ENCODE measurements at regions not wholly inside any gene's neighbourhood (a gene's known extent, or its start where the extent isn't known, plus 50 kb on each side); places are given as distances from the start of the nearest gene placed in this dataset.
A peak's percentile ranks its signal among the peaks of the same experiment; 100 is the strongest.

GRCh38 chr4:125991398-125991797 is 676.6 kb downstream of the FAT4 start:
- H3K4me3 ChIP-seq (ENCODE audit: low read depth, low read length), result no peak overlapping the region
- DNase-seq (ENCODE audit: low read depth), result no peak
- TF ChIP-seq CTCF (IDR thresholded peaks at IDR 0.05; ENCODE audit: insufficient read depth, low read depth, low read length), result no peak

GRCh38 chr4:125992891-125993290 is 678.1 kb downstream of the FAT4 start:
- H3K4me3 ChIP-seq (ENCODE audit: low read depth, low read length), result no peak overlapping the region
- no peak for TF ChIP-seq CTCF (IDR thresholded peaks at IDR 0.05; ENCODE audit: insufficient read depth, low read depth, low read length)
- no peak for DNase-seq (ENCODE audit: low read depth)

DNA sequence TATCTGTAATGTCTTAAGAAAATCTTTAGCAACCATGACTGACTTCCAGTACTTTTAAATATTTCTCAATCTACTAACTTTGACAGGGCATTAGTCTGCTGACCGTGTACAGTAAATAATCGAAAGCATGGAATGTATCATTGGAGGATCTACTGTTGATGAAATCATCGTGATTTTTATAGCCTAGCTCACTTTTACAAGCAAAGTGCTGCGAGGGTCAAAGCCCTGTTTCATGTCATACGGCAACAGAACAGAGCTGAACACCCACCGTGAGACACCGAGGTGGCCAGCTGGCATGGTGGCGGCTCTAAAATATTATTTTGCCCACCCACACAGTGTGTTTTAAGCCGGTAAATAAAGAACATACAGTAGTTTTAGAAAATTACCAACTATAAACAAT is 679.3 kb downstream of the FAT4 start:
- TF ChIP-seq CTCF (IDR thresholded peaks at IDR 0.05; ENCODE audit: insufficient read depth, low read depth, low read length), result no peak
- DNase-seq (ENCODE audit: low read depth), result peak; percentile 62
- H3K4me3 ChIP-seq (ENCODE audit: low read depth, low read length), result no peak overlapping the region

GRCh38 chr4:125994430-125994829 is 679.7 kb downstream of the FAT4 start:
- no peak overlapping the region for H3K4me3 ChIP-seq (ENCODE audit: low read depth, low read length)
- TF ChIP-seq CTCF (IDR thresholded peaks at IDR 0.05; ENCODE audit: insufficient read depth, low read depth, low read length), result no peak
- no peak for DNase-seq (ENCODE audit: low read depth)

- TF ChIP-seq CTCF (IDR thresholded peaks at IDR 0.05; ENCODE audit: insufficient read depth, low read depth, low read length), result no peak
- H3K4me3 ChIP-seq (ENCODE audit: low read depth, low read length), result no peak overlapping the region
- peak; percentile 8 for DNase-seq (ENCODE audit: low read depth)
These were observed 690.2 kb downstream of the FAT4 start for GRCh38 chr4:126004941-126005340.

DNA sequence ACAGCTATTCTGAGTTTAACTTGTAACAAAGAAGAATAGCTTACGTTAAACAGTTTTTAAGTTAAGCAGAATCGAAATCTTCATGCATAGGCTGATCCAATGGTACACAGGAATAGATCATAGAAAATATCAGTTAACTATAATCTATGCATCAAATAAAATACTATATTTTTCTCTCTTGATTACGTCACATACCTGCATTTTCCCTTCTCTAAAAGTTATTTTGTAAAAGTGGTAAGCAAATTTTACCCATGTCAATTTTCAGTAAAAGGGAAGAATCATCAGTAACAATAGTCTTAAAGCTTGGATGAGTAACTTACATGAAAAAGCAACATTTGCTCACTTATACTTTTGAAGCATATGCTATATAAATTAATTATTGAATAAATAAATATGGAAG is 692.4 kb downstream of the FAT4 start:
- H3K4me3 ChIP-seq (ENCODE audit: low read depth, low read length), result no peak overlapping the region
- no peak for TF ChIP-seq CTCF (IDR thresholded peaks at IDR 0.05; ENCODE audit: insufficient read depth, low read depth, low read length)
- no peak for DNase-seq (ENCODE audit: low read depth)

DNA sequence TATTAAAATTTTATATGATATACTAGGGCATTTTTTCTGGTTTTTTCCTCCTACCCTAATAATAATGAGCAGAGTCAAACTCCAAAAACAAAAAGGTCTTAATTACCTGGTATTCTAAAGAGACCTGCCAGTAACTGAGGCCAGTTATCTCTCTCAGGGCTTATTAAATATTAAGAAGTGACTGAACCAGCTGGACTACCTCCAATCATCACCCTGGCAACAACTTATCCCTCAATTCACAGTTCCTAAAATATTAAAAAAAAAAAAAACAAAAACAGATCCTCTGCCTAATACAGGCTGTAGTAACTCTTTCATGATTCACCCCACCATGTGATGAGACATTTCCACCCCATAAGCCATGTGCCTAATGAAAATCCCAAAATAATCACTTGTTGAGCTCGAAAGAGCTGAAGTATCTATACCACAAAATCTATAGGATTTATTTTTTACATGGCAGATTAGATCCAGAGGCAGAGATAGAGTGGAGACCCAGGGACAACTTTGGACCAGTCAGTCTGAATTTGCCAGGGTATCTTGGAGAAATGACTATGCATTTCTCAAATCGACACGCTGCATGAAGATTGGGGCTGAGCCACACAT is 698.0 kb downstream of the FAT4 start:
- no peak for TF ChIP-seq CTCF (IDR thresholded peaks at IDR 0.05; ENCODE audit: insufficient read depth, low read depth, low read length)
- H3K4me3 ChIP-seq (ENCODE audit: low read depth, low read length), result no peak overlapping the region
- DNase-seq (ENCODE audit: low read depth), result no peak

All from fibroblast of villous mesenchyme (primary cell).